ENCODE measurements at regions not wholly inside any gene's neighbourhood (a gene's known extent, or its start where the extent isn't known, plus 50 kb on each side); places are given as distances from the start of the nearest gene placed in this dataset.

GRCh38 chr12:4134448-4135263 is 138.9 kb upstream of the CCND2 start:
- TF ChIP-seq CTCF (IDR thresholded peaks at IDR 0.05), result no peak
- no peak for TF ChIP-seq PHF8 (IDR thresholded peaks at IDR 0.05; ENCODE audit: borderline replicate concordance, low read depth)
- TF ChIP-seq CHD2 (IDR thresholded peaks at IDR 0.05; ENCODE audit: low read length, partially characterized antibody), result no peak
